OCI-LY7 (cell line): ENCODE measurements at regions not wholly inside any gene's neighbourhood (a gene's known extent, or its start where the extent isn't known, plus 50 kb on each side); places are given as distances from the start of the nearest gene placed in this dataset.

ENCODE experiments used
- BruUV-seq: library from RNA; stranded (reverse); fragments of 400-500 nt; replicated peaks from 2 replicates; lab custom pipeline; 2021; lab: Mats Ljungman, UMichigan
- CTCF ChIA-PET: fragments of 300-600 bp; sonication (Branson Sonifier 250); formaldehyde crosslinking; loops from one replicate; lab custom pipeline; 2022; ENCODE audit warnings: antibody characterized with exemption; ENCODE audit not compliant: unreplicated experiment; lab: Charles Lee
- POLR2A ChIA-PET: fragments of 300-600 bp; sonication (Branson Sonifier 250); formaldehyde crosslinking; loops from one replicate; lab custom pipeline; 2022; ENCODE audit warnings: antibody characterized with exemption; lab: Charles Lee
- DNase-seq: peaks from one replicate; pipeline ENCODE4 v3.0.0-alpha.2; 2015; ENCODE audit warnings: low spot score
- H2AFZ ChIP-seq: fragments of 200-600 bp; sonication (generic), shearing (Covaris generic); 2 replicates; pipeline ENCODE4 v1.6.1; 2014; ENCODE audit warnings: mild to moderate bottlenecking, antibody characterized with exemption, low read length, moderate library complexity
- H3K27ac ChIP-seq: fragments of 200-600 bp; sonication (generic); 2 replicates; pipeline ENCODE4 v1.5.1; 2014; ENCODE audit warnings: mixed run types, low read depth, mild to moderate bottlenecking, moderate library complexity, low read length, inconsistent platforms; ENCODE audit not compliant: poor library complexity, severe bottlenecking
- H3K36me3 ChIP-seq: fragments of 200-600 bp; sonication (generic); 2 replicates; pipeline ENCODE4 v1.6.1; 2014; ENCODE audit warnings: mild to moderate bottlenecking, antibody characterized with exemption, low read length, moderate library complexity, mixed read lengths; ENCODE audit not compliant: insufficient read depth
- H3K4me1 ChIP-seq: fragments of 200-600 bp; sonication (generic); 2 replicates; pipeline ENCODE4 v1.5.1; 2014; ENCODE audit warnings: mild to moderate bottlenecking, low read length; ENCODE audit not compliant: insufficient read depth, poor library complexity, severe bottlenecking
- H3K4me2 ChIP-seq: fragments of 200-600 bp; sonication (generic); 2 replicates; pipeline ENCODE4 v1.6.1; 2014; ENCODE audit warnings: mild to moderate bottlenecking, low read length
- H3K4me3 ChIP-seq: fragments of 200-600 bp; sonication (generic); 2 replicates; pipeline ENCODE4 v1.5.1; 2014; ENCODE audit warnings: mild to moderate bottlenecking, low read depth, low read length; ENCODE audit not compliant: poor library complexity, severe bottlenecking
- H3K79me2 ChIP-seq: fragments of 200-600 bp; sonication (generic); 2 replicates; pipeline ENCODE4 v1.6.1; 2016; ENCODE audit warnings: low read depth, mild to moderate bottlenecking, low read length, moderate library complexity, mixed read lengths; ENCODE audit not compliant: insufficient read depth
- H3K9me2 ChIP-seq: fragments of 200-600 bp; sonication (generic); 2 replicates; pipeline ENCODE4 v1.6.1; 2016; ENCODE audit warnings: mild to moderate bottlenecking, low read length, mixed read lengths; ENCODE audit not compliant: insufficient read depth
- H3K9me3 ChIP-seq: fragments of 200-600 bp; sonication (generic); 2 replicates; pipeline ENCODE4 v1.6.1; 2014; ENCODE audit warnings: mild to moderate bottlenecking, mixed run types, low read length, mixed read lengths
- H4K20me1 ChIP-seq: fragments of 200-600 bp; sonication (generic); 2 replicates; pipeline ENCODE4 v1.6.1; 2014; ENCODE audit warnings: mild to moderate bottlenecking, antibody characterized with exemption, low read length, moderate library complexity, mixed read lengths; ENCODE audit not compliant: insufficient read depth
- CTCF ChIP-seq: fragments of 200-600 bp; sonication (generic); conservative IDR thresholded peaks from 2 replicates; pipeline ENCODE4 v1.5.1; 2014; ENCODE audit warnings: mild to moderate bottlenecking, antibody characterized with exemption, low read length, moderate library complexity, mixed read lengths
- EZH2phosphoT487 ChIP-seq: fragments of 200-600 bp; sonication (generic); IDR thresholded peaks from 2 replicates; pipeline ENCODE4 v1.6.1; 2018; ENCODE audit warnings: low read depth, borderline replicate concordance, mild to moderate bottlenecking, mixed run types, antibody characterized with exemption, low read length, moderate library complexity, mixed read lengths
- intact Hi-C: fragments of 100-400 bp; cut with micrococcal nuclease; formaldehyde crosslinking; loops from one replicate; pipeline ENCODE4 v1.10.0; 2022; ENCODE audit not compliant: unreplicated experiment

DNA sequence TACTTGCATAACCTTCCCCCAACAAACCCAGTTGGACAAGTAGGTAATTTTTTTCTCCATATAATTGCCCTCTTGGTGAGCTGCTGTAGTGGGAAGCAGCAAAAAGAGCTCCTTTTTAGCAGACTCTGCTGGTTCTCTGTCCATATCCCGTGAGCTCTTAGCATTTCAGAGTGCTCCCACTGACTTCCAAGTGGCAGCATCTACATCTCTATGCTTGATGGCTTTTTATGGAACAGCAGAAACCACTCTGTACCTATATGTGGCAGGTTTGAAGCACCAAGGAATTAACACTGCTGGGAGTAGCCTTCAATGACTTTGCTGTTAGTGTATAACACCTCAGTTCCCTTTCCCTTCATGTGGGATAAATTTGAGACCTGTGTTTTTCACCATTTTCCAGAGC lies 168.4 kb upstream of the NHS start:
- intact Hi-C loops = no loop called here
- no TSS peak for BruUV-seq
- no peak for DNase-seq
- Histone ChIP-seq H3K4me1 (no peaks in the 10 kb centered on the region), H3K9me2 (no peaks in the 10 kb centered on the region), H3K4me3 (no peak overlapping the region), H4K20me1 (no peaks in the 10 kb centered on the region), H3K27ac (no peak overlapping the region), H3K4me2 (no peak overlapping the region), H2AFZ (no peak overlapping the region), H3K9me3 (no peaks in the 10 kb centered on the region), H3K36me3 (no peaks in the 10 kb centered on the region), H3K79me2 (no peaks in the 10 kb centered on the region)
- POLR2A ChIA-PET = no interaction called here
- CTCF ChIA-PET = no interaction called here
- TF ChIP-seq CTCF (no peak), EZH2phosphoT487 (no peak)

DNA sequence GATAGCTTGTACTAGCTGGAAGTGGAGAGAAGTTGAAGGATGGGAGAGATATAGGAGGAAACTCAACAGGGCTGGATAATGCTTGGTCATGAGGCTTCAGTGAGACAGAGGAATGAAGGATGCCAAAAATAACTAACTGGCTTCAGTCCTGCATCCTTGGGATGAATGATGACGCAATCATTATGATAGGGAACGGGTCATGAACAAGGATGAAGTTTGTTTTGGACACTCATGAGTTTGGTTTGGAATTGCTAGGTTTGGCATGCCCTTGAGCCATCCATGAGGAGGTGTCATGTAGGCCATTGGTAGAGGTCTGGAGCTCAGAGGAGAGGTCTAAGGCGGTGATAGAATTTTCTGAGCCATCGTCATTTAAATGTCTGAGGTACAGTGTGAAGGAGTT lies 160.0 kb upstream of the NHS start:
- Histone ChIP-seq H3K27ac (no peak overlapping the region), H3K9me3 (no peaks in the 10 kb centered on the region), H3K36me3 (no peaks in the 10 kb centered on the region), H4K20me1 (no peaks in the 10 kb centered on the region), H3K4me1 (no peaks in the 10 kb centered on the region), H3K79me2 (no peaks in the 10 kb centered on the region), H2AFZ (no peak overlapping the region), H3K4me3 (no peak overlapping the region), H3K9me2 (no peaks in the 10 kb centered on the region), H3K4me2 (no peak overlapping the region)
- DNase-seq = no peak
- BruUV-seq = no TSS peak
- CTCF ChIA-PET = no interaction called here
- POLR2A ChIA-PET = no interaction called here
- intact Hi-C loops = no loop called here
- TF ChIP-seq EZH2phosphoT487 (no peak), CTCF (no peak)

DNA sequence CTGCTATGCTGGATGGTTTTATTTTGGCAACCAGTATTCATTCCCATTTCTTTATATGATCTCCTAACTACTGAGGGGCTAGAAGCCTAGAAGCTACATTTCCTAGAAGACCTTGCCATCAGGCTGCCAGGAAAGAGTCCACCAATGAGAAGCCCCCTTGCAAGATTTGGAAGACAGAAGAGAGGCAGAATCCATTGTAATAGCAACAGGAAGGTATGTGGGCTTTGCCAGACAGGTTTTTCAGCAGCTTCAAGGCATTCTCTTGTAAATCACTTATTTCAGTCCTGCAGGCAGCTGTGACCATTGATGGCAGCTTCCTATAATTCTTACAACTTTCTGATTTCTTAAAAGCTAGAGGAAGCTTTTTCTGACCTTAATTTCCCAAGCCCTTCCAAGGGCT lies 148.3 kb upstream of the NHS start:
- no TSS peak for BruUV-seq
- Histone ChIP-seq H3K9me2 (no peaks in the 10 kb centered on the region), H3K36me3 (no peaks in the 10 kb centered on the region), H3K79me2 (no peaks in the 10 kb centered on the region), H2AFZ (no peak overlapping the region), H3K4me1 (no peaks in the 10 kb centered on the region), H3K27ac (no peak overlapping the region), H3K4me2 (no peak overlapping the region), H3K4me3 (no peak overlapping the region), H3K9me3 (no peaks in the 10 kb centered on the region), H4K20me1 (no peaks in the 10 kb centered on the region)
- no peak for DNase-seq
- ChIA-PET CTCF (no interaction called here), POLR2A (no interaction called here)
- no peak for TF ChIP-seq CTCF
- no peak for TF ChIP-seq EZH2phosphoT487
- intact Hi-C loops = no loop called here
